ENCODE measurements at regions not wholly inside any gene's neighbourhood (a gene's known extent, or its start where the extent isn't known, plus 50 kb on each side); places are given as distances from the start of the nearest gene placed in this dataset.
A peak's percentile ranks its signal among the peaks of the same experiment; 100 is the strongest.

- DNase-seq (ENCODE audit: low spot score) = no peak
Measured at GRCh38 chr7:86025807-86026206, 617.9 kb upstream of the GRM3 start.

- no peak for DNase-seq (ENCODE audit: low spot score)
Measured at GRCh38 chr7:86013662-86014061, 630.0 kb upstream of the GRM3 start.

GRCh38 chr7:86012971-86013370 is 630.7 kb upstream of the GRM3 start:
- DNase-seq (ENCODE audit: low spot score) = no peak

GRCh38 chr7:86008898-86009297 is 634.8 kb upstream of the GRM3 start:
- no peak for DNase-seq (ENCODE audit: low spot score)

GRCh38 chr7:86006909-86007308 is 636.8 kb upstream of the GRM3 start:
- no peak for DNase-seq (ENCODE audit: low spot score)

GRCh38 chr7:86002858-86003257 is 640.9 kb upstream of the GRM3 start:
- DNase-seq (ENCODE audit: low spot score) = no peak

- DNase-seq (ENCODE audit: low spot score) = no peak
Measured at GRCh38 chr7:85997515-85997914, 646.2 kb upstream of the GRM3 start.

GRCh38 chr7:85995101-85995500 is 648.6 kb upstream of the GRM3 start:
- DNase-seq (ENCODE audit: low spot score) = no peak

GRCh38 chr7:85980740-85981139 is 663.0 kb upstream of the GRM3 start:
- no peak for DNase-seq (ENCODE audit: low spot score)

- DNase-seq (ENCODE audit: low spot score) = no peak
Measured at GRCh38 chr7:85974176-85974575, 669.5 kb upstream of the GRM3 start.

GRCh38 chr7:85972504-85973141 is 671.1 kb upstream of the GRM3 start:
- peak; percentile 80 for DNase-seq (ENCODE audit: low spot score)

GRCh38 chr7:85954961-85955360 is 688.7 kb upstream of the GRM3 start:
- DNase-seq (ENCODE audit: low spot score) = no peak

- no peak for DNase-seq (ENCODE audit: low spot score)
Measured at GRCh38 chr7:85950871-85951270, 692.8 kb upstream of the GRM3 start.

GRCh38 chr7:85950418-85950817 is 693.3 kb upstream of the GRM3 start:
- DNase-seq (ENCODE audit: low spot score) = no peak

- no peak for DNase-seq (ENCODE audit: low spot score)
Measured at GRCh38 chr7:85947767-85948166, 695.9 kb upstream of the GRM3 start.

- no peak for DNase-seq (ENCODE audit: low spot score)
Measured at GRCh38 chr7:85940798-85941197, 702.9 kb upstream of the GRM3 start.

- no peak for DNase-seq (ENCODE audit: low spot score)
Measured at GRCh38 chr7:85931919-85932318, 711.8 kb upstream of the GRM3 start.

GRCh38 chr7:85928500-85928899 is 715.2 kb upstream of the GRM3 start:
- no peak for DNase-seq (ENCODE audit: low spot score)

GRCh38 chr7:85927226-85927625 is 716.5 kb upstream of the GRM3 start:
- DNase-seq (ENCODE audit: low spot score) = no peak

- DNase-seq (ENCODE audit: low spot score) = no peak
Measured at GRCh38 chr7:85924062-85924461, 719.6 kb upstream of the GRM3 start.

GRCh38 chr7:85916016-85916415 is 727.7 kb upstream of the GRM3 start:
- DNase-seq (ENCODE audit: low spot score) = no peak

- DNase-seq (ENCODE audit: low spot score) = no peak
Measured at GRCh38 chr7:85914437-85914836, 727.6 kb upstream of the SEMA3D start.

- no peak for DNase-seq (ENCODE audit: low spot score)
Measured at GRCh38 chr7:85908051-85908450, 721.2 kb upstream of the SEMA3D start.

- no peak for DNase-seq (ENCODE audit: low spot score)
Measured at GRCh38 chr7:85897967-85898366, 711.1 kb upstream of the SEMA3D start.

Data from mesenteric fat pad (tissue), 1 donor.